AG04449 (cell line): ENCODE measurements at regions not wholly inside any gene's neighbourhood (a gene's known extent, or its start where the extent isn't known, plus 50 kb on each side); places are given as distances from the start of the nearest gene placed in this dataset.

Source experiments
- CTCF ChIA-PET: fragments of 350-600 bp; formaldehyde crosslinking; extraction: SDS; loops from one replicate; lab custom pipeline; 2021; ENCODE audit warnings: antibody characterized with exemption; lab: Yijun Ruan, JAX
- POLR2A ChIA-PET: fragments of 400-600, 350-600 bp; formaldehyde crosslinking; extraction: SDS; loops from one replicate; lab custom pipeline; 2020; ENCODE audit warnings: antibody characterized with exemption, inconsistent platforms; lab: Yijun Ruan, JAX
- DNase-seq: peaks from one replicate; pipeline ENCODE4 v3.0.0-alpha.2; 2010; ENCODE audit warnings: low read depth, low spot score
- H3K4me3 ChIP-seq: 2 replicates; pipeline ENCODE4 v1.5.1; 2011; ENCODE audit warnings: low read depth, mild to moderate bottlenecking, control low read depth, low read length
- TF ChIP-seq, protein P1 (sequence below): IDR thresholded peaks from one replicate; pipeline ENCODE4 v1.5.1; 2011; ENCODE audit warnings: mild to moderate bottlenecking, moderate library complexity, low read length, control low read depth, inconsistent platforms; ENCODE audit not compliant: insufficient read depth; ENCODE audit errors: missing control alignments

DNA sequence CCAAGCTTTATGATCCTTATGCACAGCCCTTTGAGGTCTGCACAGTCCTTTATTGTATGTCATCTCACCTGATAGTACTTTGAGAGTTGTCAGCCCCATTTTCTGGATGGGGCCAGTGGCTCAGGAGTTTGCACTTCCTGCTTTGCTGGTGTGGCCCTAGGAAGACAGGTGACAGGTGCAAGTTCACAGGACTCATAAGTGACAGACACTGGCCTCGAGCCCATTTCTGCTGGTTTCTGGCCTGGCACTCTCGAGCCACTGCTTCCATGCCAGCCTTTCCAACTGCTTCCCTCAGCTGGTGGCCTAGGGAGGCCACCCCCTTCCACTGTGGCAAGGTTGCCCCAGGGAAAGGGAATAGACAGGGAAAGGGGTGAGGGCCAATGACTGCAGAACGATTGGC is 84.4 kb upstream of the CCL1 start:
- POLR2A ChIA-PET, result no interaction called here
- TF ChIP-seq, protein P1, sequence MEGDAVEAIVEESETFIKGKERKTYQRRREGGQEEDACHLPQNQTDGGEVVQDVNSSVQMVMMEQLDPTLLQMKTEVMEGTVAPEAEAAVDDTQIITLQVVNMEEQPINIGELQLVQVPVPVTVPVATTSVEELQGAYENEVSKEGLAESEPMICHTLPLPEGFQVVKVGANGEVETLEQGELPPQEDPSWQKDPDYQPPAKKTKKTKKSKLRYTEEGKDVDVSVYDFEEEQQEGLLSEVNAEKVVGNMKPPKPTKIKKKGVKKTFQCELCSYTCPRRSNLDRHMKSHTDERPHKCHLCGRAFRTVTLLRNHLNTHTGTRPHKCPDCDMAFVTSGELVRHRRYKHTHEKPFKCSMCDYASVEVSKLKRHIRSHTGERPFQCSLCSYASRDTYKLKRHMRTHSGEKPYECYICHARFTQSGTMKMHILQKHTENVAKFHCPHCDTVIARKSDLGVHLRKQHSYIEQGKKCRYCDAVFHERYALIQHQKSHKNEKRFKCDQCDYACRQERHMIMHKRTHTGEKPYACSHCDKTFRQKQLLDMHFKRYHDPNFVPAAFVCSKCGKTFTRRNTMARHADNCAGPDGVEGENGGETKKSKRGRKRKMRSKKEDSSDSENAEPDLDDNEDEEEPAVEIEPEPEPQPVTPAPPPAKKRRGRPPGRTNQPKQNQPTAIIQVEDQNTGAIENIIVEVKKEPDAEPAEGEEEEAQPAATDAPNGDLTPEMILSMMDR, result no peak
- no peak for DNase-seq
- H3K4me3 ChIP-seq, result no peak overlapping the region
- CTCF ChIA-PET, result no interaction called here

GRCh38 chr17:34445101-34445500 is 82.1 kb upstream of the CCL1 start:
- CTCF ChIA-PET, result no interaction called here
- POLR2A ChIA-PET, result no interaction called here

DNA sequence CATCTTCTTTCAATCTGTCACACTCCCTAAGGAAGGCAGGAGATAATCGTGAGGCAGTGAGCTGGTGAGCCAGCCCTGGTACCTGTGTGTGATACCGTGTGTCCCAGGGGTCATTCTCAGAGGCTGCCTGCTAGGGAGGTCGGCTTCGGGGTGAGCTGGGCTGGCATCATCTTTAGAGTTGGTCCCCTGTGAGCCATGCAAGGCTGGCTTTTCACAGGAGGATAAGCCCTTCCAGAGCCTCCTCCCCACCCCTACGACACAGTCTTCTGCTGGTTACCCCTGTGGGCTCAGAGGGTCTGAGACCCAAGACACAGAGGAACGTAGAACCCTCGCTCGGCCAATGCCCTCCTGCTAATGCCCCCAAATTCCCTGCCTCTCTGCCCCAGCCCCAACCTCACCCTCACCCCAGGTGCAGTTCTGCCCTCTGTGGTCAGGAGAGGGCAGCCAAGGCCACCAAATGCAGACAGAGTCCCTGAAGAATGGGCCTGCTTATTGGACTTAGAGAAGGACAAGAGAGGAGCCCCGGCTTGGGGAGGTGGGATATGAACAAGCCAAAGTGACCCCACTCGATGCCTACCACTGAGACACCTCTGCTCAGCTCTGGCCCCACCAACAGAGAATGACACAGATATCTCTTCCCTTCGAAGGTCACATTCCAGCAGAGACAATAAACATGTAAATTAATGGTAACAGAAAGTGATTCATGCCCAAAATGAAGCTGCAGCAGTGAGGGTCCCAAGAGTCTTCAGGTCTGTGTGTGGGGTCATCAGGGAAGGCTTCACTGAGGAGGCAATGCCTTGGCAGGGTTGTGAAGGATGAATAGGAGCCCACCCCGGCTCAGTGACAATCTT is 80.8 kb upstream of the CCL1 start:
- no peak for DNase-seq
- ChIA-PET CTCF (no interaction called here), POLR2A (no interaction called here)
- H3K4me3 ChIP-seq, result no peak overlapping the region
- TF ChIP-seq, protein P1, result no peak

More at GRCh38 chr17:34445101-34445500, 82.1 kb upstream of the CCL1 start:
- DNase-seq, result no peak
- H3K4me3 ChIP-seq, result no peak overlapping the region
- TF ChIP-seq, protein P1, result no peak

DNA sequence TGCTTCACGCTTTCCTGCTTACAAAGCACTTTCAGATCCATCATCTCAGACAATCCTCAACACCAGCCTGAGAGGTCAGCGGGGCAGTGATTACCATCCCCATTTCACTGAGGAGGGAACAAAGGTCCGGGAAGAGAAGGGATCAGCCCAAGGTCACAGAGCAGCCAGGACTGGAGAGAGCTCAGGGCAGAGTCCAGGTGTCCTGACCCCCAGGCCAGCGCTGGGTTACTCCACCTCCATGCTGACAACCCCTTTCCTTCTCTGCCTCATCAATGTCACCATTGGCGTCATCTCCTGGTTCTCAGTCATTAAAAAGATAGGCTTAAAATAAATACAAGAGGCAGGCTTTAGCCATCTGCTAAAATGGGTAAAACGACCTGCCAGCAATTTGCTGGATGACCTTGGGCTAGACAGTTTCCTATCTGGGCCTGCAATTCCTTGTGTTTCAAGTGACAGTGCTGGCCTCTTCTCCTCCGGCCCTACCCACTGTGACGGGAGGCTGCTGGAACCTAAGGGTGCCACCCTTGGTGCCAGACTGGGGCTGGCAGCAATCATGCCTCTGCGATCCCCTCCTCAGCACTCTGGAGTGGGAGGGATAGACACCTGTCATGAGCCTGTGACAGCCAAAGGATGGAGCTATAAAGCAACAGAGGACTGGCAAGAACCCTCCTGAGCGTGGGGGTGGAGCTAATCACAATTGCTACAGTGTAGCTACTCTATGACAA is 79.5 kb upstream of the CCL1 start:
- TF ChIP-seq, protein P1, result no peak
- POLR2A ChIA-PET, result no interaction called here
- H3K4me3 ChIP-seq, result no peak overlapping the region
- CTCF ChIA-PET, result no interaction called here
- DNase-seq, result no peak

GRCh38 chr17:34437188-34437587 is 74.2 kb upstream of the CCL1 start:
- TF ChIP-seq, protein P1, result no peak
- H3K4me3 ChIP-seq, result no peak overlapping the region
- no peak for DNase-seq
- CTCF ChIA-PET, result no interaction called here
- POLR2A ChIA-PET, result no interaction called here

DNA sequence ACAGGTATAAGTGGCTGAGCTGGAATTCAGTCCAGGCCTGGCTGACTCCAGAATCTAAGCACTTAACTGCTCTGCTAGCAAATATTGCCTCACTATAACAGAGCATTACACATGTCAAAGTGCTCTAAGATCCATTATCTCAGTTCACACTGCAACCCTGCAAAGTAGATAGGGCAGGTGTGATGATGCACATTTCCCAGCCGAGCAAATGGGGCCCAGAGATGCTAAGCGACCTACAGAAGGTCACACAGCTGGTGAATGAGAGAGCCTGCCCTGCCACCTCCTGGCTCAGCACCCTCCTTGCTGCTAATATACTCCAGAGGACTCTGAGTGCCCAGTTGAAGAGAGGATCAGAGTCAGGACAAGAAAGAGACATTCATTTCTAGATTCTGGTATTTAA is 73.6 kb upstream of the CCL1 start:
- TF ChIP-seq, protein P1, result no peak
- H3K4me3 ChIP-seq, result no peak overlapping the region
- POLR2A ChIA-PET, result no interaction called here
- CTCF ChIA-PET, result no interaction called here
- no peak for DNase-seq
